HCT116 (cell line): ENCODE measurements at regions not wholly inside any gene's neighbourhood (a gene's known extent, or its start where the extent isn't known, plus 50 kb on each side); places are given as distances from the start of the nearest gene placed in this dataset.

Experiments used
- ATAC-seq: fragments of 200-7000 bp; cut with Tn5 transposase; 2 replicates; pipeline ENCODE4 v1.9.1; 2020; ENCODE audit warnings: mild to moderate bottlenecking, moderate library complexity
- BruUV-seq: library from RNA; stranded (reverse); fragments of 400-500 nt; replicated peaks from 2 replicates; lab custom pipeline; 2021; lab: Mats Ljungman, UMichigan
- CTCF ChIA-PET: fragments of 300-600 bp; sonication (Branson Sonifier 250); formaldehyde crosslinking; loops from one replicate; lab custom pipeline; 2021; ENCODE audit warnings: antibody characterized with exemption; lab: Charles Lee
- POLR2A ChIA-PET: fragments of 300-600, 350-600 bp; sonication (Branson Sonifier 250); formaldehyde crosslinking; loops from one replicate; lab custom pipeline; 2021; ENCODE audit warnings: antibody characterized with exemption; lab: Charles Lee
- RAD21 ChIA-PET, 2 experiments: fragments of 300-600 bp; sonication (Branson Sonifier 250); formaldehyde crosslinking; loops; one replicate each; lab custom pipeline; 2023; ENCODE audit warnings: low total read pairs in 2 of 2; ENCODE audit not compliant: uncharacterized antibody in 2 of 2, unreplicated experiment in 2 of 2, low non-redundant PET in 1 of 2; lab: Charles Lee
- DNase-seq: peaks from one replicate; pipeline ENCODE4 v3.0.0-alpha.2; 2010; ENCODE audit warnings: low read depth, low spot score
- H2AFZ ChIP-seq: fragments of 200-600 bp; shearing (Covaris generic), sonication (generic); 2 replicates; pipeline ENCODE4 v1.6.1; 2017; ENCODE audit warnings: low read depth, mixed run types, mixed read lengths, antibody characterized with exemption, low read length; ENCODE audit not compliant: poor library complexity, severe bottlenecking
- H3K27ac ChIP-seq: 2 replicates; pipeline ENCODE4 v1.5.1; 2012; ENCODE audit warnings: low read depth, low read length
- H3K27me3 ChIP-seq: fragments of 200-600 bp; sonication (generic); 2 replicates; pipeline ENCODE4 v1.6.1; 2016; ENCODE audit warnings: mixed run types, low read length, mixed read lengths; ENCODE audit not compliant: insufficient read depth
- H3K36me3 ChIP-seq, 2 experiments: fragments of 200-500 bp in 1 of 2; fragments of 200-600 bp in 1 of 2; sonication (Bioruptor generic) in 1 of 2; sonication (generic) in 1 of 2; 2 replicates each; pipeline versions ENCODE4 v1.5.1 to v1.6.1; 2014 to 2016; ENCODE audit warnings: low read length in 2 of 2, inconsistent platforms in 1 of 2, mixed read lengths in 1 of 2, mixed run types in 1 of 2; ENCODE audit not compliant: insufficient read depth in 2 of 2, control insufficient read depth in 1 of 2
- H3K4me1 ChIP-seq, 2 experiments: fragments of 200-600 bp in 1 of 2; sonication (generic) in 1 of 2; 2 replicates each; pipeline versions ENCODE4 v1.5.1 to v1.6.1; 2012 to 2017; ENCODE audit warnings: low read length in 2 of 2, inconsistent platforms in 1 of 2, mild to moderate bottlenecking in 1 of 2, mixed read lengths in 1 of 2, mixed run types in 1 of 2, moderate library complexity in 1 of 2; ENCODE audit not compliant: insufficient read depth in 2 of 2, control insufficient read depth in 1 of 2
- H3K4me2 ChIP-seq: fragments of 200-600 bp; sonication (generic); 2 replicates; pipeline ENCODE4 v1.6.1; 2017; ENCODE audit warnings: mixed run types, low read length, mixed read lengths
- H3K4me3 ChIP-seq, 2 experiments: fragments of 200-600 bp in 1 of 2; sonication (generic) in 1 of 2; replicated peaks in 1 of 2; 2 replicates each; pipeline ENCODE4 v1.5.1; 2011 to 2016; ENCODE audit warnings: low read length in 2 of 2, control low read depth in 1 of 2, low read depth in 1 of 2, mild to moderate bottlenecking in 1 of 2, mixed read lengths in 1 of 2, mixed run types in 1 of 2
- H3K79me2 ChIP-seq: fragments of 200-600 bp; sonication (generic); 2 replicates; pipeline ENCODE4 v1.6.1; 2017; ENCODE audit warnings: mild to moderate bottlenecking, mixed run types, low read length, moderate library complexity, mixed read lengths; ENCODE audit not compliant: insufficient read depth
- H3K9ac ChIP-seq: fragments of 200-600 bp; sonication (generic); 2 replicates; pipeline ENCODE4 v1.6.1; 2016; ENCODE audit warnings: low read length, mixed read lengths
- H3K9me2 ChIP-seq: fragments of 200-600 bp; sonication (generic), shearing (Covaris generic); 2 replicates; pipeline ENCODE4 v1.6.1; 2017; ENCODE audit warnings: mixed run types, mild to moderate bottlenecking, moderate library complexity; ENCODE audit not compliant: insufficient read depth
- H3K9me3 ChIP-seq, 2 experiments: fragments of 200-500 bp in 1 of 2; fragments of 200-600 bp in 1 of 2; sonication (Bioruptor generic) in 1 of 2; sonication (generic) in 1 of 2; 2 replicates each; pipeline ENCODE4 v1.6.1; 2014 to 2017; ENCODE audit warnings: low read length in 2 of 2, mixed read lengths in 2 of 2, inconsistent platforms in 1 of 2, low read depth in 1 of 2, mild to moderate bottlenecking in 1 of 2, mixed run types in 1 of 2, moderate library complexity in 1 of 2; ENCODE audit not compliant: control insufficient read depth in 1 of 2, insufficient read depth in 1 of 2
- H4K20me1 ChIP-seq: fragments of 200-600 bp; sonication (generic), shearing (Covaris generic); 2 replicates; pipeline ENCODE4 v1.6.1; 2017; ENCODE audit warnings: mixed run types, mild to moderate bottlenecking, moderate library complexity; ENCODE audit not compliant: insufficient read depth
- CBX3 ChIP-seq: IDR thresholded peaks from 2 replicates; pipeline ENCODE4 v1.6.1; 2012; ENCODE audit warnings: low read depth
- ELF1 ChIP-seq: IDR thresholded peaks from 2 replicates; pipeline ENCODE4 v1.6.1; 2012; ENCODE audit warnings: low read depth, borderline replicate concordance
- EZH2 ChIP-seq: fragments of 200-600 bp; sonication (generic); IDR thresholded peaks from 2 replicates; pipeline ENCODE4 v1.6.1; 2017; ENCODE audit warnings: antibody characterized with exemption, mixed run types
- FOSL1 ChIP-seq: IDR thresholded peaks from 2 replicates; pipeline ENCODE4 v1.6.1; 2012; ENCODE audit warnings: low read depth
- JUND ChIP-seq: IDR thresholded peaks from 2 replicates; pipeline ENCODE4 v1.6.1; 2012
- POLR2AphosphoS5 ChIP-seq: IDR thresholded peaks from 2 replicates; pipeline ENCODE4 v1.6.1; 2011; ENCODE audit warnings: mild to moderate bottlenecking, low read depth, low read length, moderate library complexity
- RAD21 ChIP-seq: IDR thresholded peaks from 2 replicates; pipeline ENCODE4 v1.6.1; 2012; ENCODE audit warnings: low read depth, mild to moderate bottlenecking
- SIN3A ChIP-seq: IDR thresholded peaks from 2 replicates; pipeline ENCODE4 v1.6.1; 2012; ENCODE audit warnings: low read depth
- SP1 ChIP-seq: IDR thresholded peaks from 2 replicates; pipeline ENCODE4 v1.6.1; 2012; ENCODE audit warnings: low read depth
- SRF ChIP-seq: IDR thresholded peaks from 2 replicates; pipeline ENCODE4 v1.6.1; 2012; ENCODE audit warnings: low read depth
- YY1 ChIP-seq: IDR thresholded peaks from 2 replicates; pipeline ENCODE4 v1.6.1; 2011; ENCODE audit warnings: low read length, low read depth, moderate library complexity, mild to moderate bottlenecking; ENCODE audit not compliant: insufficient replicate concordance; ENCODE audit errors: extremely low read depth
- ZFX ChIP-seq: fragments of 450-650 bp; IDR thresholded peaks from 2 replicates; pipeline ENCODE4 v1.6.1; 2017
- ZNF274 ChIP-seq: fragments of 200-500 bp; sonication (Bioruptor generic); IDR thresholded peaks from 2 replicates; pipeline ENCODE4 v1.6.1; 2014; ENCODE audit warnings: mild to moderate bottlenecking, low read depth, low read length, inconsistent platforms
- intact Hi-C: fragments of 100-400 bp; cut with micrococcal nuclease; formaldehyde crosslinking; loops from 2 replicates; pipeline ENCODE4 v1.10.0; 2022
- TF ChIP-seq, protein P1 (sequence below): IDR thresholded peaks from 2 replicates; pipeline ENCODE4 v1.6.1; 2011; ENCODE audit warnings: mild to moderate bottlenecking, low read length, moderate library complexity; ENCODE audit not compliant: insufficient replicate concordance; ENCODE audit errors: extremely low read depth
- TF ChIP-seq, protein P2 (sequence below): IDR thresholded peaks from 2 replicates; pipeline ENCODE4 v1.6.1; 2012; ENCODE audit warnings: low read depth

DNA sequence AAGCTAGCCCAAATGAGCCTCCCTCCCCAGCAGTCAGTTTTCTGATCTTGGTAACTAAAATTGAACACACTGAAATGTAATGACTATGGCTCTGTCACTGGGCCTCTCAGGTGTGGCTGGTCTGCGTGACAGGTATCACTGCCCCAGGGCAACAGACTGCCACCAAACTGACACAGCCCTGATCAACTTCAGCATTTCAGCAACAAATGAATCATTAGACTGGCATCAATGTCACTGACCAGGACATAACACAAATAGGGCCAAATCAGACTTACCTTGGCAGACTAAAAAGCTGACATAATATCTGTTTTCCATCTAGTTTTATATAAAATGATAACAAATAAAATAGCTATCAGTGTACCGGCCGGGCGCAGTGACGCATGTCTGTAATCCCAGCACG is 290.8 kb upstream of the CHAC2 start (continued):
- peak; percentile 68 for TF ChIP-seq SP1
- TF ChIP-seq RAD21: no peak

DNA sequence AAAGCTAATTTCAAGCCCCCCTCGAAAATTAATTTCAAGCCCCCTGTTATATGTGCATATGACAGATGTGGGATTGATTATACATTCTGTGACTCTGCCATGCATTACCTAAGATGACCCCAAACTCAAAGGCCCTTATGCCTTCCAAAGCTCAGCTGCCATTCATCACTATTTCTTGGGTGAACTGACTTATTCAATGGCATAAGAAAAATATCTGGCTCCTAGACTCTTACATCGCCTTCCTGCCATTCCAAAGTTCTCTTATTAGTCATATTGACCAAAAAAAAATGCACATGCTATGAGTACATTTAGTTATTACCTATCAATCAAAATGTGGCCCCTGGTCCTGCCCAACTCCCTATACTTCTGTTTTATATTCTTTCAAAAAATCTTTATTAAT is 291.8 kb upstream of the CHAC2 start:
- H3K9ac ChIP-seq: no peak overlapping the region
- RAD21 ChIA-PET: no interaction called here
- peak overlapping the region; percentile 72 for H3K4me2 ChIP-seq
- no peaks in the 10 kb centered on the region for H3K79me2 ChIP-seq
- H2AFZ ChIP-seq: peak overlapping the region; percentile 62
- H3K4me1 ChIP-seq: peaks cover 25 to 37% of the 10 kb centered on the region in 2 experiments
- intact Hi-C loops: no loop called here
- H3K36me3 ChIP-seq: no peaks in the 10 kb centered on the region
- no peak for DNase-seq
- CTCF ChIA-PET: no interaction called here
- H4K20me1 ChIP-seq: no peaks in the 10 kb centered on the region
- peak overlapping the region in 1 of 2 experiments; percentile 24; a peak in 1 of 4 replicates for H3K4me3 ChIP-seq
- no TSS peak for BruUV-seq
- H3K27me3 ChIP-seq: no peaks in the 10 kb centered on the region
- H3K27ac ChIP-seq: peak overlapping the region; percentile 57; the same call in 1 of the 2 replicates
- no peak for TF ChIP-seq SP1
- no peak for TF ChIP-seq CBX3
- TF ChIP-seq YY1: no peak
- TF ChIP-seq, protein P1, sequence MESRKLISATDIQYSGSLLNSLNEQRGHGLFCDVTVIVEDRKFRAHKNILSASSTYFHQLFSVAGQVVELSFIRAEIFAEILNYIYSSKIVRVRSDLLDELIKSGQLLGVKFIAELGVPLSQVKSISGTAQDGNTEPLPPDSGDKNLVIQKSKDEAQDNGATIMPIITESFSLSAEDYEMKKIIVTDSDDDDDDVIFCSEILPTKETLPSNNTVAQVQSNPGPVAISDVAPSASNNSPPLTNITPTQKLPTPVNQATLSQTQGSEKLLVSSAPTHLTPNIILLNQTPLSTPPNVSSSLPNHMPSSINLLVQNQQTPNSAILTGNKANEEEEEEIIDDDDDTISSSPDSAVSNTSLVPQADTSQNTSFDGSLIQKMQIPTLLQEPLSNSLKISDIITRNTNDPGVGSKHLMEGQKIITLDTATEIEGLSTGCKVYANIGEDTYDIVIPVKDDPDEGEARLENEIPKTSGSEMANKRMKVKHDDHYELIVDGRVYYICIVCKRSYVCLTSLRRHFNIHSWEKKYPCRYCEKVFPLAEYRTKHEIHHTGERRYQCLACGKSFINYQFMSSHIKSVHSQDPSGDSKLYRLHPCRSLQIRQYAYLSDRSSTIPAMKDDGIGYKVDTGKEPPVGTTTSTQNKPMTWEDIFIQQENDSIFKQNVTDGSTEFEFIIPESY: no peak
- TF ChIP-seq SIN3A: no peak
- TF ChIP-seq ELF1: no peak
- no peak for TF ChIP-seq SRF
- TF ChIP-seq EZH2: no peak
- no peak for TF ChIP-seq ZFX
- no peak for TF ChIP-seq FOSL1
- TF ChIP-seq, protein P2, sequence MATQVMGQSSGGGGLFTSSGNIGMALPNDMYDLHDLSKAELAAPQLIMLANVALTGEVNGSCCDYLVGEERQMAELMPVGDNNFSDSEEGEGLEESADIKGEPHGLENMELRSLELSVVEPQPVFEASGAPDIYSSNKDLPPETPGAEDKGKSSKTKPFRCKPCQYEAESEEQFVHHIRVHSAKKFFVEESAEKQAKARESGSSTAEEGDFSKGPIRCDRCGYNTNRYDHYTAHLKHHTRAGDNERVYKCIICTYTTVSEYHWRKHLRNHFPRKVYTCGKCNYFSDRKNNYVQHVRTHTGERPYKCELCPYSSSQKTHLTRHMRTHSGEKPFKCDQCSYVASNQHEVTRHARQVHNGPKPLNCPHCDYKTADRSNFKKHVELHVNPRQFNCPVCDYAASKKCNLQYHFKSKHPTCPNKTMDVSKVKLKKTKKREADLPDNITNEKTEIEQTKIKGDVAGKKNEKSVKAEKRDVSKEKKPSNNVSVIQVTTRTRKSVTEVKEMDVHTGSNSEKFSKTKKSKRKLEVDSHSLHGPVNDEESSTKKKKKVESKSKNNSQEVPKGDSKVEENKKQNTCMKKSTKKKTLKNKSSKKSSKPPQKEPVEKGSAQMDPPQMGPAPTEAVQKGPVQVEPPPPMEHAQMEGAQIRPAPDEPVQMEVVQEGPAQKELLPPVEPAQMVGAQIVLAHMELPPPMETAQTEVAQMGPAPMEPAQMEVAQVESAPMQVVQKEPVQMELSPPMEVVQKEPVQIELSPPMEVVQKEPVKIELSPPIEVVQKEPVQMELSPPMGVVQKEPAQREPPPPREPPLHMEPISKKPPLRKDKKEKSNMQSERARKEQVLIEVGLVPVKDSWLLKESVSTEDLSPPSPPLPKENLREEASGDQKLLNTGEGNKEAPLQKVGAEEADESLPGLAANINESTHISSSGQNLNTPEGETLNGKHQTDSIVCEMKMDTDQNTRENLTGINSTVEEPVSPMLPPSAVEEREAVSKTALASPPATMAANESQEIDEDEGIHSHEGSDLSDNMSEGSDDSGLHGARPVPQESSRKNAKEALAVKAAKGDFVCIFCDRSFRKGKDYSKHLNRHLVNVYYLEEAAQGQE: no peak
- TF ChIP-seq JUND: no peak
- TF ChIP-seq POLR2AphosphoS5: no peak
- no peak for TF ChIP-seq ZNF274
- TF ChIP-seq, all 23 proteins: peak for 0
- POLR2A ChIA-PET: no interaction called here
- Histone ChIP-seq H3K9me2 (no peaks in the 10 kb centered on the region), H3K9me3 (no peaks in the 10 kb centered on the region)
- ATAC-seq: peak; percentile 23
